NCI-H2081 (cell line): ENCODE measurements at regions not wholly inside any gene's neighbourhood (a gene's known extent, or its start where the extent isn't known, plus 50 kb on each side); places are given as distances from the start of the nearest gene placed in this dataset.

Source experiments
- DNase-seq, 2 experiments: peaks; one replicate each; lab custom pipeline; 2025; lab: John Stamatoyannopoulos, UW

DNA sequence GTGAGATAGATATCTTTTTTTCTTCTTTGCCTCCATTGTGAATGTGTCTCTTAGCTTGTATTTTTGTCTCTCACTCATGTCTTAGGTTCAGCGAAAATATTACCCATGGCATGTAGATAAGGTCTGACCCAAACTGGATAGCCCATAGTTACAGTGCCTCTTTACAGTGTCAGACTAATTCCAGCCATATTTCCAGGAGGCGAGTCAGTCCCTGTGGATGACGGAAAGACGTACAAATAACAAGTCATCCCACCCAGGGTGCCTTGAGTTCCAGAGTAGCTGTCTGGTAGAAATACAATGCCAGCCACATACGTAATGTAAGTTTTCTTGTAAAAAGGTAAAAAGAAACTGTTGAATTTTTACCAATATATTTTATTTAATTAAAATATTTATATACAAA, 157.3 kb downstream of the ZNF281 start:
- DNase-seq = no peak

DNA sequence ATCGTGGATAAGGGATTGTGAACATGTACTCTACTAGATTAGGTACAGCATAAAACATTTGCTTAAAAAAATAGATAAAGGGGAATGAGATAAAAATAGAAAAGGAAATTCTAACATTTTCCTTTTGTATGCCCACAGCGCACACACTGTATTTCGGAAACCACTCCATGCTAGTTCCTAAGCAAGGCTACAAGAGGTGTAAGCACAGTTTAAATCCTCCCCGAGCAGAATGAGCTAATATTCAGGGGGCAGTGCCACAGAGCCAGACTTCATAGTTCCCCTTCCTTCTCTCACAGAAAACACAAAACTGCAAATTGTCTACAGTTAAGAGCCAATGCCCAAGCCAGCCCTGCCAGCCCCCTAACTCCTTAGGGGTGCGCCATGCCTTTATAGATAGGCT, 159.4 kb downstream of the ZNF281 start:
- DNase-seq = no peak

- no peak for DNase-seq
Observed at GRCh38 chr1:200248541-200248940, 161.3 kb downstream of the ZNF281 start.

- no peak for DNase-seq
Observed at GRCh38 chr1:200247518-200247917, 162.3 kb downstream of the ZNF281 start.

- DNase-seq = no peak
Observed at GRCh38 chr1:200245473-200245872, 164.4 kb downstream of the ZNF281 start.

- peak in 1 of 2 experiments; percentile 53 for DNase-seq
Observed at GRCh38 chr1:200243042-200243437, 166.8 kb downstream of the ZNF281 start.

DNA sequence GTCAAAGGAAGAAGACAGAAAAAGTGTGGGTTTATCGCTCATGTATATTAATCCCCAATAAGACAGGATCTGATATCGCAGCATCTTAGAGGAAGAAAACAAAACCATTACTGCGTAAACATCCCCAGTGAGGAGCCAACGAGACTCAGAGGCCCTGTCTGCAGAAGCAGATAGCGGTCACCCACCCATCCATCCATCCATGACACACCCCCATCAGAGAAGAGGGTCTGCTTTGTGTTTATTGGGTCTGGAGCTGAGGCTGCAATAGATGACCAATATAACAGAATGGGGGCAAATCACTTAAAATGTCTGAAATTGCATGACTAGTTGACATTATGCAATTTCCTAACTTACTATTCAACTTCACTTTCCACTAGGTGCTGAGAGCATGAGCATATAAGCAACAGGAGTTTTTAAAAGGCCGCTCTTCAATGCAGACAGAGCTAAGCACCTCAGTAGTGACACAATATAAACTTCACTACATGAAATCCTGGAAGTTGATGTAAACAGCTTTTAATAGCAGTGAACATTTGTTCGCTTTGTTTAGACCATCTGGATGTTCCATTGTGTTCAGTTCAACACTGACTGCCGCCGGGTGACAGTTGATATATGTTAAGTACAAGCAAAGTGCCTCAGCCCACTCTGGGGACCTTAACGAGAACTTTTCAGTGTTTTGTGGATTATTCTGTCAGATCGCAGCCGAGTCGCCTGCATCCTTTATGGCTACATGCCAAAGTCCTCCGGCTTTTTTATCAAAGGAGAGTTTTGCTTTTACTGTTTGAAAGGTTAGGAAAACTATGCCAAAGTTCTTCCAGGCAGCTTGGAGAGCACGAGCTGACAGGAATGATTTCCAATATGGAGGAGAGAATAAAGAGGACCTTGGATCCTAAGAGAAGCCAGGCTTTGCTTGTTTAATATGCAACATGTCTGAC, 167.5 kb downstream of the ZNF281 start:
- peak in 1 of 2 experiments; percentile 59 for DNase-seq

DNA sequence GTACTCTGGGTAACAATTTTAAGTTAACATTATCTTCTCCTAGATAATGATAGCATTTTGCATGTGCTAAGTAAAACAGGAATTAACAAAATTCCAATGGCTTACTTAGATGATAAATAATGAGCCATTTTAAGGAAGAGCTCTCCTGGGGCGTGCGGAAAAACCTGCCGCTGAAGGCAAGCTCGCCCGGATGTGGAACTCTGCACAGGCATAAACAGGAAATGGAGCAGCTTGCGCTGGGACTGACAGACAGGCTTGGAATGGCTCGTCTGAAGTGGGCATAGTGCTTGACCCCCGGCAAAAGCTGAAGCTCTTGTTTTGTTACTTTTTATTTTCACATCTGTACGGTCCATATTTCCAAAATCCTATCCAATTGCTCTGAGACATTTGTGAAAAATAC, 169.2 kb downstream of the ZNF281 start:
- DNase-seq = no peak

GRCh38 chr1:200238311-200238710, 171.5 kb downstream of the ZNF281 start:
- DNase-seq = no peak

- no peak for DNase-seq
Observed at GRCh38 chr1:200237066-200237465, 172.8 kb downstream of the ZNF281 start.

DNA sequence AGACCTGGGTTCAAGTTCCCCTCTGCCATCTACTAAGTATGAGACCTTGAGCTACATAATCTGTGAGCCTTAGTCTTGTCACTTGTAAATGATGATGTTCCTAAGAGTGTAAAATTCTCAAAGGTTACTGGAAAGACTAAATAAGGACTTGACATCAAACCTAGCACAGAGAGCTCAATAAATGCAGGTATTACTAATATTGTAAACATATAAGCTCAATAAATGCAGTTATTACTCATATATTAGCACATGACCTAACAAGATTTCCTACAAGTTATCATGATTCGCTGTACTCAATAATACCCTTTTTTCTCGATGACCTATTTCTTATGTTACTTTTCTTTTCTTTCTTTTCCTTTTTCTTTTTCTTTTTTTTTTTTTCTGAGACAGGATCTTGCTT, 174.9 kb downstream of the ZNF281 start:
- no peak for DNase-seq

DNA sequence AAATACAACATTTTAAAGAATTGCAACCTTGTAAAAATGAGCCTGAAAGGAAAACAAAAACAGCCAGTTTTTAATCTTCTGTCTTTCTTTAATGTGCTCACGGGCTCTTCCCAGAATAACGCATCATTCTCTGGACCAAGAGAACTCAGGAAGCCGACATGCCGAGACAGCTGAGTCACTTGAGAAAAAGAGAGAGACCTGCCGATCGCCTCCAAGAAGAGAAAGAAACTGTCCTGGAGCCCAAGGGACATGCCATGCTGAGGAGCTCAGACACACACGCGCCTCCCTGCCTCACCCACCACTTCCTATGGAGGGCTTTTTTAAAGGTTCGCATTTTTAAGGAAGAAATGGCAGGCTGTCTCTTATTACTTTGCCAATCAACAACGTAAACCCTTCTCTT, 176.4 kb downstream of the ZNF281 start:
- no peak for DNase-seq

DNA sequence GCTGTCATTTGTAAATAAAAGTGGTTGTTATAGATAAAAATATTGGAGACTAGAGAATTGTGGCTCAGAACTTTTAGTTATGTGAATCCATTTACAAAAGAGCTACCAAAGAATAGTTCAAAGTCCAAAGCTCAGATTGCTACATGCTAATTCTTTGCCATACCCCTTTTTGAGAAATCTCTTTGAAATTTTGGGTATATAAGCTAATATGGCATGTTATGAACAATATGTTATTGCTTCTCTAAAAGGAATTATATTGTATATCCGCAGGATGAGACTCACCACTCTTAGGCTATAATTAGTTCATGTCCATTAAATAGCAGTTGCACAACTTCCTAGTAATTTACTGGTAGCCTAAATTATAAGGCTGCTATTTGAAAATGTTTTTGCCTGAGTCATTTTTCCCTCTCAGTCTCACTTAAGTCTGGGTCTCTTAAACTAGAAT, 178.0 kb downstream of the ZNF281 start:
- DNase-seq = peak in 1 of 2 experiments; percentile 35

DNA sequence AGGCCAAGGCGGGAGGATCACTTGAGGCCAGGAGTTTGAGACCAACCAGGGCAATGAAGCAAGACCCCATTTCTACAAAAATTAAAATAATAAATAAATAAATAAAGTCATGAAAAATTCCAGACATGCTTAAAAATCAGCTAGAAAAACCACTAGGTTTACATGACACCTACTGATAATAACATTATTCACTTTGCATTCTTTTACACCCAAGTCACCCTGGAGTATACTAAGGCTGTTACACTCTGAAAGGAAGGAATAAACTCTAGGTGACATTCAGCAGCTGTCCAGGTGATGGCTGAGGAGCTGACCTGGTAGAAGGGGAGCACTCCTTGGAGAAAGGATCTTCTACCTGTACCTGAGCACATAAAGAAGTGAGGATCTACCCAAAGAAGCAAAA, 179.2 kb downstream of the ZNF281 start:
- DNase-seq = no peak

DNA sequence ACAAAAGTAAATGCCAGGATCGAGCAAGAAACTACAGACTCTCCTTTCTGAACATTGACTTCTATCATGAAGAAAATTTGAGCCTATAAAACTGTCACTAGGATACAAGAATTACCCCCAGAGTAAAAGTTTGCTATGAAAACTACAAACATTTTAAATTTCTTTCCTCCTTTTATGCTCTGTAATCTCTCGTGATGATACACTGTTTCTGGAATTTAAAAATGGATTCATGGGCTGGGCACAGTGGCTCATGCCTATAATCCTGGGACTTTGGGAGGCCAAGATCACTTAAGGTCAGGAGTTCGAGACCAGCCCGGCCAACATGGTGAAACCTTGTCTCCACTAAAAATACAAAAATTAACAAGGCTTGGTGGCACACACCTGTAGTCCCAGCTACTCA, 181.3 kb downstream of the ZNF281 start:
- no peak for DNase-seq

GRCh38 chr1:200228081-200228480, 181.8 kb downstream of the ZNF281 start:
- DNase-seq = no peak
